ENCODE measurements at regions not wholly inside any gene's neighbourhood (a gene's known extent, or its start where the extent isn't known, plus 50 kb on each side); places are given as distances from the start of the nearest gene placed in this dataset.

- no peak overlapping the region for H3K4me3 ChIP-seq
- no peaks in the 10 kb centered on the region for H3K27me3 ChIP-seq (ENCODE audit: low read depth)
- intact Hi-C loops (cut with micrococcal nuclease), result no loop called here
- no peak overlapping the region for H3K27ac ChIP-seq (replicated peaks)
- TF ChIP-seq CTCF (IDR thresholded peaks at IDR 0.05; ENCODE audit: borderline replicate concordance), result no peak
- H3K9me3 ChIP-seq (replicated peaks), result no peaks in the 10 kb centered on the region
- H3K36me3 ChIP-seq, result no peaks in the 10 kb centered on the region
- no peak for DNase-seq
- H3K4me1 ChIP-seq, result no peaks in the 10 kb centered on the region
These were observed 102.9 kb downstream of the TMEM170B start for GRCh38 chr6:11640486-11640885.

- no peak overlapping the region for H3K4me3 ChIP-seq
- intact Hi-C loops (cut with micrococcal nuclease), result no loop called here
- no peak overlapping the region for H3K27ac ChIP-seq (replicated peaks)
- H3K27me3 ChIP-seq (ENCODE audit: low read depth), result no peaks in the 10 kb centered on the region
- H3K36me3 ChIP-seq, result no peaks in the 10 kb centered on the region
- no peak for TF ChIP-seq CTCF (IDR thresholded peaks at IDR 0.05; ENCODE audit: borderline replicate concordance)
- H3K9me3 ChIP-seq (replicated peaks), result peaks cover 15% of the 10 kb centered on the region
- no peaks in the 10 kb centered on the region for H3K4me1 ChIP-seq
- no peak for DNase-seq
These were observed 106.5 kb downstream of the TMEM170B start for GRCh38 chr6:11644071-11644470.

- Histone ChIP-seq H3K4me1 (peaks cover 3% of the 10 kb centered on the region), H3K4me3 (no peak overlapping the region), H3K36me3 (no peaks in the 10 kb centered on the region), H3K27me3 (ENCODE audit: low read depth) (no peaks in the 10 kb centered on the region), H3K9me3 (replicated peaks) (peaks cover 15% of the 10 kb centered on the region), H3K27ac (replicated peaks) (no peak overlapping the region)
- DNase-seq, result no peak
- no peak for TF ChIP-seq CTCF (IDR thresholded peaks at IDR 0.05; ENCODE audit: borderline replicate concordance)
- intact Hi-C loops (cut with micrococcal nuclease), result no loop called here
These were observed 107.1 kb downstream of the TMEM170B start for GRCh38 chr6:11644601-11645000.

- H3K36me3 ChIP-seq, result no peaks in the 10 kb centered on the region
- H3K4me3 ChIP-seq, result no peak overlapping the region
- peaks cover 15% of the 10 kb centered on the region for H3K9me3 ChIP-seq (replicated peaks)
- TF ChIP-seq CTCF (IDR thresholded peaks at IDR 0.05; ENCODE audit: borderline replicate concordance), result no peak
- peaks cover 8% of the 10 kb centered on the region for H3K4me1 ChIP-seq
- no peak for DNase-seq
- intact Hi-C loops (cut with micrococcal nuclease), result no loop called here
- H3K27ac ChIP-seq (replicated peaks), result no peak overlapping the region
- H3K27me3 ChIP-seq (ENCODE audit: low read depth), result no peaks in the 10 kb centered on the region
These were observed 107.5 kb downstream of the TMEM170B start for GRCh38 chr6:11645016-11645415.

GRCh38 chr6:11648436-11648775, 110.9 kb downstream of the TMEM170B start:
- TF ChIP-seq CTCF (IDR thresholded peaks at IDR 0.05; ENCODE audit: borderline replicate concordance), result no peak
- Histone ChIP-seq H3K4me3 (no peak overlapping the region), H3K9me3 (replicated peaks) (peaks cover 15% of the 10 kb centered on the region), H3K27ac (replicated peaks) (no peak overlapping the region), H3K36me3 (no peaks in the 10 kb centered on the region), H3K27me3 (ENCODE audit: low read depth) (no peaks in the 10 kb centered on the region), H3K4me1 (peaks cover 35% of the 10 kb centered on the region)
- intact Hi-C loops (cut with micrococcal nuclease), result no loop called here
- no peak for DNase-seq

- intact Hi-C loops (cut with micrococcal nuclease), result no loop called here
- no peak for DNase-seq
- Histone ChIP-seq H3K4me3 (no peak overlapping the region), H3K27me3 (ENCODE audit: low read depth) (no peaks in the 10 kb centered on the region), H3K36me3 (no peaks in the 10 kb centered on the region), H3K27ac (replicated peaks) (no peak overlapping the region), H3K9me3 (replicated peaks) (peaks cover 15% of the 10 kb centered on the region), H3K4me1 (peaks cover 40% of the 10 kb centered on the region)
- TF ChIP-seq CTCF (IDR thresholded peaks at IDR 0.05; ENCODE audit: borderline replicate concordance), result no peak
These were observed 111.3 kb downstream of the TMEM170B start for GRCh38 chr6:11648889-11649288.

Data from left ventricle myocardium inferior (tissue), 1 donor.